B cell (primary cell): ENCODE measurements at regions not wholly inside any gene's neighbourhood (a gene's known extent, or its start where the extent isn't known, plus 50 kb on each side); places are given as distances from the start of the nearest gene placed in this dataset.

Experiments
- EZH2 ChIP-seq: IDR thresholded peaks from 2 replicates; pipeline ENCODE4 v1.6.1; 2012; ENCODE audit warnings: borderline replicate concordance, low read depth, mild to moderate bottlenecking, moderate library complexity, low read length; ENCODE audit not compliant: insufficient read depth, poor library complexity, severe bottlenecking
- TF ChIP-seq, protein P1 (sequence below): fragments of 200-600 bp; IDR thresholded peaks from one replicate; pipeline ENCODE4 v1.8.0; 2022; ENCODE audit warnings: antibody characterized with exemption, mild to moderate bottlenecking

DNA sequence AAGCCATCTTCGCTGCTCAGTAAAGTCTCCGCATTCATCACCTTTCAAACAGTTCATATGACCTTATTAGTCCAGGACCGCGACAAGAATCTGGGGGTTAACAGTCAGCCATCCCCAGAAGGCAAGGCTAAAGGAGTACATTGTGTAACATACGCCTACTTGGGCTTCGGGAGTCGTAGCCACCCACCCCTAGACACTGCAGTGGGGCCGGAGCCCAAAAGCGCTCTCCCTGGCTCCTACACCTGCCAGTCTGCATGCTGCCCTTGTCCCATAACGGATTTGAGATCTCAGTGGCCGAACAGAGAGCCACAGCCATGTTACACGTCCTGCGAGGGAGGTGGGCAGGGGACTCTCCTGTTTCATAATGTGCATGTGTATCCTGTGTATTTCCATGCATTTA, 1405.5 kb downstream of the GRIK2 start:
- TF ChIP-seq, protein P1, sequence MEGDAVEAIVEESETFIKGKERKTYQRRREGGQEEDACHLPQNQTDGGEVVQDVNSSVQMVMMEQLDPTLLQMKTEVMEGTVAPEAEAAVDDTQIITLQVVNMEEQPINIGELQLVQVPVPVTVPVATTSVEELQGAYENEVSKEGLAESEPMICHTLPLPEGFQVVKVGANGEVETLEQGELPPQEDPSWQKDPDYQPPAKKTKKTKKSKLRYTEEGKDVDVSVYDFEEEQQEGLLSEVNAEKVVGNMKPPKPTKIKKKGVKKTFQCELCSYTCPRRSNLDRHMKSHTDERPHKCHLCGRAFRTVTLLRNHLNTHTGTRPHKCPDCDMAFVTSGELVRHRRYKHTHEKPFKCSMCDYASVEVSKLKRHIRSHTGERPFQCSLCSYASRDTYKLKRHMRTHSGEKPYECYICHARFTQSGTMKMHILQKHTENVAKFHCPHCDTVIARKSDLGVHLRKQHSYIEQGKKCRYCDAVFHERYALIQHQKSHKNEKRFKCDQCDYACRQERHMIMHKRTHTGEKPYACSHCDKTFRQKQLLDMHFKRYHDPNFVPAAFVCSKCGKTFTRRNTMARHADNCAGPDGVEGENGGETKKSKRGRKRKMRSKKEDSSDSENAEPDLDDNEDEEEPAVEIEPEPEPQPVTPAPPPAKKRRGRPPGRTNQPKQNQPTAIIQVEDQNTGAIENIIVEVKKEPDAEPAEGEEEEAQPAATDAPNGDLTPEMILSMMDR, result no peak
- TF ChIP-seq EZH2, result no peak
